GM21786 (cell line): ENCODE measurements at regions not wholly inside any gene's neighbourhood (a gene's known extent, or its start where the extent isn't known, plus 50 kb on each side); places are given as distances from the start of the nearest gene placed in this dataset.
A peak's percentile ranks its signal among the peaks of the same experiment; 100 is the strongest.
"Not testable (repeated sequence)": the region's sequence is repeated elsewhere in the genome, so short reads cannot be mapped to it uniquely, and the experiment has no call there.

Experiments used
- ATAC-seq: cut with Tn5 transposase; IDR thresholded peaks from one replicate; pipeline ENCODE4 v1.9.1; 2021; ENCODE audit not compliant: unreplicated experiment

DNA sequence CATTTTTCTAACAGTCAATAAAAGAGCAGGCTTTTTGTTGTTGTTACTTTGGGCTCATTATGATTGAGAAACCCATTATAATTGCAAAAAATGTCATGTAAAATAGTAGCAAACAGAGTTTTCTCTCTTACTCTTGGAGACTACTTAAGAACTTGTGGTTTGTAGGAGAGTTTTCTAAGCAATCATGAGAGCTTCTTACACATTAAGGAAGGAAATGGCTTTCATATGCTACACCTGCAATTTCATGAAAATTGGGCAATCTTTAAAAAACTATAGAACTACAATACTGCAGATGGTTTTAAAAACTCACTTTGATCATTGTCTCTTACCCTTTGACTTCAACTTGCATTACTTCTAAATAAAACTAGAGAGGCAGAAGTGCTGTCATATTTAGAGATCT lies 701.8 kb downstream of the ZPLD1 start:
- no peak for ATAC-seq

- ATAC-seq, result no peak
These were observed 703.0 kb downstream of the ZPLD1 start for GRCh38 chr3:103137830-103138229.

DNA sequence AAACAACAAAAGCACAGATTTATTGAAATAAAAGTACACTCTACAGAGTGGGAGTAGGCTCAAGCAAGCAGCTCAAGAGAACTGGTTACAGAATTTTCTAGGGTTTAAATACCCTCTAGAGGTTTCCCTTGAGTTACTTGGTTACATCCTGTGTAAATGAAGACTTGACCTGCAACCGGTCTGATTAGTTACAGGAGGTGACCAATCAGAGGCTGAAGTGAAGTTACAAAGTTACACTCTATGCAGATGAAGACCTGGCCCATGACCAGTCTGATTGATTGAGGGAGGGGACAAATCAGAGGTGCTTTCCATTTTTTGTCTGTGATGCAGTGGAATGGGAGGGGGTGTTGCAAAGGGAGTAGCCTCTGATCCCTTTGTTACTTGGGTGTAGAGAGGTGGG lies 723.4 kb downstream of the ZPLD1 start:
- ATAC-seq, result no peak

- no peak for ATAC-seq
These were observed 732.1 kb downstream of the ZPLD1 start for GRCh38 chr3:103166890-103167289.

- ATAC-seq, result peak; percentile 44
These were observed 733.0 kb downstream of the ZPLD1 start for GRCh38 chr3:103167850-103168249.

- no peak for ATAC-seq
These were observed 734.5 kb downstream of the ZPLD1 start for GRCh38 chr3:103169289-103169688.

- ATAC-seq, result peak; percentile 74
These were observed 735.8 kb downstream of the ZPLD1 start for GRCh38 chr3:103170651-103171050.

GRCh38 chr3:103173940-103174339 lies 739.1 kb downstream of the ZPLD1 start:
- no peak for ATAC-seq

DNA sequence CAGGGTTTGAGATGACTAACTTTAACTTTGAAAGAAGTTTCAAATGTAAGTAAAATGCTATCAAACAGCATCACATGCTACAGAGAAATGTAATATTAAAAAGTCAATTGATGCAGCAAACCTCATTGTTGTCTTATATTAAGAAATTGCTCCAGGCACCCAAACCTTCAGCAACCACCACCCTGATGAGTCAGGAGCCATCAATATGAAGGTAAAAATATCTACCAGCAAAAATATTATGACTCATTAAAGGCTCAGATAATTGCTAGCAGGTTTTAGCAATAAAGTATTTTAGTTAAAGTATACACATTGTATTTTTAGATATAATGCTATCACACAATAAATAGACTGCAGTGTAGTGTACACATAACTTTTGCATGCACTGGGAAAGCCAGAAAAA lies 746.3 kb downstream of the ZPLD1 start:
- no peak for ATAC-seq

- ATAC-seq, result no peak
These were observed 750.0 kb downstream of the ZPLD1 start for GRCh38 chr3:103184772-103185171.

GRCh38 chr3:103189941-103190340 lies 755.1 kb downstream of the ZPLD1 start:
- no peak for ATAC-seq

DNA sequence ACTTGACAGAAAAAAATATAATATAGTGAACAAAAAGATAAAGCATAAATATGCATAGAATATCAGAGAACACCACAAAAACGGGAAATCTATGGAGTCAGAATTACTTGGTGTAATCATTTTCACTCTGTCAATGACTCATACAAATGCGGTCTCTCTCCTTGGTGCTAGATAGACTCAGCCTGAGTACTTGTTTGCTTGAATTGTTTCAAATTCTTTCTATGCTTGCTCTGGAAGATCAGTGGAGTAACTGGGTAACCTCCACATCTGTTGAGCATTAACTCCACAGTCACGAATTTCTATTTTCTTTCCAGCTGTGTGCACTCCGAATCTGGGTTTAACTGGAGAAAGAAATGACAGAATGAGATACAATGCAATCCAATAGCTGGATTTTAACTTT lies 760.4 kb downstream of the ZPLD1 start:
- no peak for ATAC-seq

GRCh38 chr3:103203441-103203840 lies 768.6 kb downstream of the ZPLD1 start:
- ATAC-seq, result no peak

GRCh38 chr3:103210583-103210982 lies 775.8 kb downstream of the ZPLD1 start:
- ATAC-seq, result no peak

DNA sequence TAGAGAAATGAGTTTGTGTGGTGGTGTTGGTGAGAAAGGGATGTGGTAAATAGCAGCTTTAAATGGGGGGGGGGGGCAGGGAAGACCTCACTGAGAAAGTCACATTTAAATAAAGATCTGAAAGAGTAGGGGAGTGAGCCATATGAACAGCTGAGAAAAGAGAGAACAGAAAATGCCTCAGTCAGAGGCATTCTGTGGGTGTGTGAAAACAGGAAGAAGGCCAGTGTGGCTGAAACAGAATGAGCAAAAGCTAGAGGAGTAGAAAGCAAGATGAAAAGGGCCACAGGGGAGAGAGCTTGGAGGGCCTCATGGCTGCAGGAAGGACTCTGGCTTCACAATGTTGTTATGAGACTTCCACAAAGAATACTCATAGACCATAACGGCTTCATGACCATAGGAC lies 783.3 kb downstream of the ZPLD1 start:
- ATAC-seq, result peak; percentile 100

DNA sequence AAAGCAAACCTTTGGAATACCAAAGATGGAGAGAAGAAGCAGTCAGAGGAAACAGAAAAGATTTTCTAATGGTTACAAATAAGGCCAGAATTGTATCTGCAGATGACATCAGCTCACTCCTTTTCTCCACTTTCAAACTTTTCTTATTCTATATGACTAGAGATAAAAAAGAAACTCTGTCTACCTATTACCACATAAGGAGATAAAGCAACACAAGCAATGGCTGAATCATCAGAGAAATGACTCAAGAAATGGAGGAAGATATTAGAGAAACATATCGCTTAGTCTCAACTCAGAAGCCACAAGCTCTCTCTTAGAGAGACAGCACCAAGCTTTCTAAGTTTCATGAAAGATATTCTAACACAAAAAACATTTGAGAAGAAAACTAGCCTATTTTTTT lies 784.0 kb downstream of the ZPLD1 start:
- ATAC-seq, result peak; percentile 0

DNA sequence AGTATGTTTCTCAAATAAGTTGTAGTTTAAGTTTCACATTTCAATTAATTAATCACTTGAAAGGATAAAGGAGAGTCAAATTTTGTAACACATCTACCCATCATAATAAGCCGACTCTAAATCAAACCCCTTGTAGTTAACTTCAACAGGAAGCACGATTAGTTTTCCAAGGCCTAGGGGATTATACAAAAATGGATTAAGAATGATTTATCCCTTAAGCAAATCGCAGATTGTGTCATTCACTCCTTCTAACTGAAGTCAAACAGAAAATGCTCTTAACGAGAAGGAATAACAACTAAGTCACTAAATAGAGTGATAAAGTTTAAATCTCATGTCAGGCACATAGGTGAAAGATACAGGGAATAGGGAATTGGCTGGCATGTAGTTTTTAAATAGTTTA lies 792.8 kb downstream of the ZPLD1 start:
- ATAC-seq, result no peak

DNA sequence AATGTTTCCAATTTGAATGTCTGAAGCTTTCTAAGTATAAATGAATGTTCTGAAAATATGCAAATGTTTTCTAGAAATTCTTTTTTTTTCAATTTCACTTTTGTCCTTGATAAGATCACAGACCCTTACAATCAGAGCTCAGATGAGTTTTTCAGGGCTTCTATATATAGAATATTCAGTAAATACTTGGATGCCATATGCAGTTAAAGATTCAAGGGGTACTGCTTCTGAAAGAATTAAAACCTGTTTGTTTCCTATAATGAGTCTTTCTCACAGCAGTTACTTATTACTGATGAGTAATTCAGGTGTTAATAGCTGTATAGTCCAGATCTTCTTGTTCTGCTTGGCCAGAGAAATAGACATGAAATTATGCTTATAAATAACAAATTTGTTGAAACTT lies 812.6 kb downstream of the ZPLD1 start:
- ATAC-seq, result no peak

DNA sequence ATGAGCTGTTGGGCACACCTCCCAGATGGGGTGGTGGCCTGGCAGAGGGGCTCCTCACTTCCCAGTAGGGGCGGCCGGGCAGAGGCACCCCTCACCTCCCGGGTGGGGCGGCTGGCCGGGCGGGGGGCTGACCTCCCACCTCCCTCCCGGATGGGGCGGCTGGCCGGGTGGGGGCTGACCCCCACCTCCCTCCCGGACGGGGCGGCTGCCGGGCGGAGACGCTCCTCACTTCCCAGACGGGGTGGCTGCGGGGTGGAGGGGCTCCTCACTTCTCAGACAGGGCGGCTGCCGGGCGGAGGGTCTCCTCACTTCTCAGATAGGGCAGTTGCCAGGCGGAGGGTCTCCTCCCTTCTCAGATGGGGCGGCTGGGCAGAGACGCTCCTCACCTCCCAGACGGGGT lies 820.0 kb downstream of the ZPLD1 start:
- not testable (repeated sequence) for ATAC-seq

DNA sequence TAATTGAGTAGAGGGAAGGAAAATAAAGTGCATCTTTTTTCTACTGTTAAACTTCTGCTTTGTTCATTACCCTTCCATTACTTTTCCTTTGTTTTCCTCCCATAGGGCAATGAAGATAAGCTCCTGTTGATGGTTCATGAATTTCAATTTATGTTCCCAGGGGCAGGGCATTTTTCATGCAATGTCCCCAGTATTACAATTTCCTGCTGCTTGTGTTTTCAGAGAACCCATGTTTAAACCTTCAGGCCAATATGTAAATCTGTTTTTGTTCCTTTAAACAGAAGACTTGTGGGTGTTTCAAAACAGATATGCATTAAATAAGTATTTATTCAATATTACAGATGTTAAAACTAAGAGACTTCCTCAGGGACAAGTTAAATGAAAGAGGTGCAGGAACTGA lies 834.5 kb downstream of the ZPLD1 start:
- ATAC-seq, result no peak

DNA sequence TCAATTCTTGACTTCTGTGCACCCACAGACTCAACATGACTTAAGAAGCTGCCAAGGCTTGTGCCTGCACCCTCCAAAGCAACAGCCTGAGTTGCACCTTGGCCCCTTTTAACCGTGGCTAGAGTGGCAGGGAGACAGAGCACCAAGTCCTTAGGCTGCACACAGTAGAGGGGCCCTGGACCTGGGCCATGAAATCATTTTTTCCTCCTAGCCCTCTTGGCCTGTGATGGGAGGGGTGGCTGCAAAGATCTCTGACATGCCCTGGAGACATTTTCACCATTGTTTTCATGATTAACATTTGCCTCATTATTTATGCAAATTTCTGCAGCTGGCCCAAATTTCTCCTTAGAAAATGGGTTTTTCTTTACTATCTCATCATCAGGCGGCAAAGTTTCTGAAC lies 836.8 kb downstream of the ZPLD1 start:
- ATAC-seq, result no peak

GRCh38 chr3:103295974-103296570 lies 861.3 kb downstream of the ZPLD1 start:
- no peak for ATAC-seq

DNA sequence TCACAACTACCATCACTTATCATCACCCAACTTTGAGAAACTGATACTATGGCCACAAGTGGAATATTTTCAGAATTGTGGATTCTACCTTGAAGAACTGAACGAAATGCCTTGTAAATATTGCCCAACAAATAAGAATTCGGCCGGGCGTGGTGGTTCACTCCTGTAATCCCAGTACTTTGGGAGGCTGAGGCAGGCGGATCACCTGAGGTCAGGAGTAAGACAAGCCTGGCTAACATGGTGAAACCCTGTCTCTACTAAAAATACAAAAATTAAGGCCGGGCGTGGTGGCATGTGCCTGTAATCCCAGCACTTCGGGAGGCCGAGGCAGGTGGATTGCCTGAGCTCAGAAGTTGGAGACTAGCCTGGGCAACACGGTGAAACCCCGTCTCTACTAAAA lies 862.7 kb downstream of the ZPLD1 start:
- not testable (repeated sequence) for ATAC-seq

GRCh38 chr3:103306104-103306503 lies 871.3 kb downstream of the ZPLD1 start:
- no peak for ATAC-seq
